ENCODE measurements at regions not wholly inside any gene's neighbourhood (a gene's known extent, or its start where the extent isn't known, plus 50 kb on each side); places are given as distances from the start of the nearest gene placed in this dataset.

- no peak for TF ChIP-seq FOSL2 (IDR thresholded peaks at IDR 0.05)
- no peak for TF ChIP-seq FOSL2 (CRISPR knock-in tag; IDR thresholded peaks at IDR 0.05)
- TF ChIP-seq POLR2A (IDR thresholded peaks at IDR 0.05; ENCODE audit: low read length) = no peak
Observed at GRCh38 chr3:184450547-184450946, 70.7 kb downstream of the CHRD start.
